GM19463 (cell line): ENCODE measurements at regions not wholly inside any gene's neighbourhood (a gene's known extent, or its start where the extent isn't known, plus 50 kb on each side); places are given as distances from the start of the nearest gene placed in this dataset.
"Not testable (repeated sequence)": the region's sequence is repeated elsewhere in the genome, so short reads cannot be mapped to it uniquely, and the experiment has no call there.

Source experiments
- ATAC-seq: cut with Tn5 transposase; IDR thresholded peaks from one replicate; pipeline ENCODE4 v1.9.1; 2021; ENCODE audit warnings: mild to moderate bottlenecking, moderate library complexity; ENCODE audit not compliant: unreplicated experiment

- ATAC-seq: not testable (repeated sequence)
Measured at GRCh38 chr1:83481284-83481683, 517.6 kb downstream of the TTLL7 start.

- peak; percentile 57 for ATAC-seq
Measured at GRCh38 chr1:83479591-83480239, 519.2 kb downstream of the TTLL7 start.

- not testable (repeated sequence) for ATAC-seq
Measured at GRCh38 chr1:83478127-83478526, 520.8 kb downstream of the TTLL7 start.

GRCh38 chr1:83476518-83476917, 522.4 kb downstream of the TTLL7 start:
- ATAC-seq: peak; percentile 59

GRCh38 chr1:83474946-83475345, 524.0 kb downstream of the TTLL7 start:
- ATAC-seq: not testable (repeated sequence)

GRCh38 chr1:83473986-83474385, 524.9 kb downstream of the TTLL7 start:
- not testable (repeated sequence) for ATAC-seq

- ATAC-seq: not testable (repeated sequence)
Measured at GRCh38 chr1:83472066-83472465, 526.9 kb downstream of the TTLL7 start.

- not testable (repeated sequence) for ATAC-seq
Measured at GRCh38 chr1:83471272-83471671, 527.7 kb downstream of the TTLL7 start.

GRCh38 chr1:83468336-83468735, 530.6 kb downstream of the TTLL7 start:
- ATAC-seq: not testable (repeated sequence)

GRCh38 chr1:83457735-83458248, 541.1 kb downstream of the TTLL7 start:
- ATAC-seq: not testable (repeated sequence)

GRCh38 chr1:83457281-83457680, 541.7 kb downstream of the TTLL7 start:
- ATAC-seq: not testable (repeated sequence)

- ATAC-seq: not testable (repeated sequence)
Measured at GRCh38 chr1:83455753-83456152, 543.2 kb downstream of the TTLL7 start.

- ATAC-seq: not testable (repeated sequence)
Measured at GRCh38 chr1:83445873-83446272, 553.1 kb downstream of the TTLL7 start.

- not testable (repeated sequence) for ATAC-seq
Measured at GRCh38 chr1:83442412-83442811, 556.5 kb downstream of the TTLL7 start.

GRCh38 chr1:83440586-83440985, 558.3 kb downstream of the TTLL7 start:
- ATAC-seq: not testable (repeated sequence)

- not testable (repeated sequence) for ATAC-seq
Measured at GRCh38 chr1:83440021-83440420, 558.9 kb downstream of the TTLL7 start.

GRCh38 chr1:83438316-83438715, 560.6 kb downstream of the TTLL7 start:
- not testable (repeated sequence) for ATAC-seq

GRCh38 chr1:83435336-83435735, 563.6 kb downstream of the TTLL7 start:
- not testable (repeated sequence) for ATAC-seq

GRCh38 chr1:83427566-83427965, 571.4 kb downstream of the TTLL7 start:
- ATAC-seq: not testable (repeated sequence)

- not testable (repeated sequence) for ATAC-seq
Measured at GRCh38 chr1:83423382-83423781, 575.5 kb downstream of the TTLL7 start.

- no peak for ATAC-seq
Measured at GRCh38 chr1:83418558-83418957, 580.4 kb downstream of the TTLL7 start.

GRCh38 chr1:83413839-83414107, 585.2 kb downstream of the TTLL7 start:
- not testable (repeated sequence) for ATAC-seq
